ENCODE measurements at regions not wholly inside any gene's neighbourhood (a gene's known extent, or its start where the extent isn't known, plus 50 kb on each side); places are given as distances from the start of the nearest gene placed in this dataset.
"Not testable (repeated sequence)": the region's sequence is repeated elsewhere in the genome, so short reads cannot be mapped to it uniquely, and the experiment has no call there.

DNA sequence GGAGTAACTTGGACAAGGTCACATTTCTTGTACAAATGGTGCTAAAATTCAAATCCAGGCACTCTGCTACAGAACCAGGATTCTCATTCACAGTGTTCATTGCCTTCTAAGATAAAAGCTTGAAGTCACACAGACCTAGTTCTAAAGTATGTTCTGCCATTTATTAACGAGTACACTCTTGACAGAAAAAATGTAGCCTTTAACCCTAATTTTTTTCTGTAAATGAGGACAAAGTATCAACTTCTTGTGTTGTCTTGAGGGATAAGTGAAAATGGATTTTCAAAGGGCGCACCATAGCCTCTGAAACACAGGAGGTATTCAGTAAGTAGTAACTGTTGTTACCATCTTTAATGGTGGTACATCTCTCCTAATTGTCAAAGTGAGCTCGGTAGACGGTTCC lies 379.8 kb upstream of the FLRT2 start:
- DNase-seq (ENCODE audit: low spot score): no peak

GRCh38 chr14:85154714-85155113 lies 375.2 kb upstream of the FLRT2 start:
- no peak for DNase-seq (ENCODE audit: low spot score)

- DNase-seq (ENCODE audit: low spot score): no peak
Measured at GRCh38 chr14:85156319-85156718, 373.6 kb upstream of the FLRT2 start.

DNA sequence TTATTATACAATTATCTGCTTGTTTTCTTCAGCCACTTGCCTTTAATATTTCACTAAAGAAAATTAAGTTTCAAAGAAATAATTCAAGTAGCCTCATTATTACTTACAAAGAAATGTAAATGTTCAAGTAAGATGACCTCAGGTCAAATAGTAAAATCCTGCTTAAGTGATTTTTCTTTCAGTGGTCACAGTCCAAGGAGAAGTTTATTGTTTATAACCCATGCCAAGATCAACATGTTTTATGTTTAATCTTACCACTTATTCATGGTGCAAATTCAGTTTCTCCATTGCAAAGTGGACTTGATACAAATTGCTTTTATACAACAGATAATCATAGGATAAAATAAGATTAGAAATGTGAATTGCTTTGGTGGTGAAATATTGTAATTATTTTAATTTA lies 370.2 kb upstream of the FLRT2 start:
- DNase-seq (ENCODE audit: low spot score): no peak

DNA sequence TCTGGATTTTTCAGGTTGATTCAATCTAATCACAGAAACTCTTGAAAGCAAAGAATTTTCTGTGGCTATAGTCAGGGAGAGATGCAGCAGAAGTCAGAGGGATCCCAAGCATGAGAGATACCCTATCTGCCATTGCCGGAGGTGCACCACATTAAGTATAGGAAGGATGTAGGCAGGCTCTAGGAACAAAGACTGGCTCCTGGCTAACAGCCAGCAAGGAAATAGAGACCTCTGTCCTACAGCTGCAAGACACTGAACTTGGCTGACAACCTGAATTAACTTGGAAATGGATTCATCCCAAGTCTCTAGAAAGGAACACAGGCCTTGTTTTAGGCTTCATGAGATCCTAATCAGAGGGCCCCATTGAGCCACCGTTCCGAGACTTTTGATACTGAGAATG lies 364.9 kb upstream of the FLRT2 start:
- no peak for DNase-seq (ENCODE audit: low spot score)

DNA sequence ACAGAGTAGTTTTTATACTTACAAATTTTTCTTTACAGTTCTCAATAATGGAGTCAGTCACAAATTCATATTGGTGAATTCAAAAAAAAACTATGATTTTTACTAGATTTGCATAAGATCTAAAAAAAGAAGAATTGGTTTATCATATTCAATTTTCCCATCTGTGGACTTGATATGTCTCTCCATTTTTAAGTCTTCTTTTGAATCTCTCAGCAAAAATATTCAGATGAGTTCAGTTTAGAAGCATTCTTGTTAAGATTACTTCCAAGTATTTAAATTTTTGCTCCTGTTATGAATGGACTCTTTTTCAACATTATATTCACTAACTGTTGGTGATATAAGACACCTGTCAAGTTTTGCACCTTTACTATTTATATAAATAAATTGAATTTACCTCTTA lies 360.6 kb upstream of the FLRT2 start:
- no peak for DNase-seq (ENCODE audit: low spot score)

- DNase-seq (ENCODE audit: low spot score): no peak
Measured at GRCh38 chr14:85172290-85172689, 357.7 kb upstream of the FLRT2 start.

GRCh38 chr14:85172889-85173477 lies 357.0 kb upstream of the FLRT2 start:
- no peak for DNase-seq (ENCODE audit: low spot score)

DNA sequence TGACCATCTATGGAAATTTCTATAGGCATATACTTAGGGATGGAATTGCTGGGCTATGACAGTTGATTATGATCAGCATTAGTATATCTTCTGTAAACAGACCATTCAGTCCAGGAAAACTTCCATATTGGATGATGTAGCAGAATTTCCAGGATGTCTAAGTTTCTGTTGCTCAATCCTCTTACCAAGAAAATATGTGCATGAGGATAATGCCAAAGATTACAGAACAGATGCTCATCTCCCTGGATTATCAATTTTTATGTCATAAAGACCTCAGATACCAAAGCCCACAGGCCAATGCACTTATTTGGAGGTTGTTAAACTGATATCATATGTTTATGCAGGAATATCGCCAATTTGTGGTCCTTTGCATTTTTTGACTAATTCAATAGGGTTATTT lies 354.4 kb upstream of the FLRT2 start:
- DNase-seq (ENCODE audit: low spot score): no peak

DNA sequence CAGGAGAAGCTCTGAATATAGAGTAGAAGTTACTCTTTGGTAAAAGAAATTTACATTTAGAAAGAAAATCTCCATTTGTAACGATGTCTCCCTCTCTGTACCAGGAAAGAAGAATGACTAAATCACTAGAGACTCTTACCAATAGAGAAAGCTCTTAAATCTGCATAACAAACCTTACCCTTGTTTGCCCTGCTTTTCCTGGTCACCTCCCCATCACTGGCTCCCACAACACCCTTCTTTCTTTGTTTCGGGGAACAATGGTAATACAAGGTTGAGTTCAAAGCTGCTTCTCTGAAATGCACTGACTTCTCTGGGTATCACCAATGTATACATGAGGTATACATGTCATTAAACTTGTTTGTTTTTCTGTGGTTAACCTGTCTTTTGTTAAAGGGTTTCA lies 351.1 kb upstream of the FLRT2 start:
- DNase-seq (ENCODE audit: low spot score): no peak

GRCh38 chr14:85180876-85181275 lies 349.1 kb upstream of the FLRT2 start:
- no peak for DNase-seq (ENCODE audit: low spot score)

DNA sequence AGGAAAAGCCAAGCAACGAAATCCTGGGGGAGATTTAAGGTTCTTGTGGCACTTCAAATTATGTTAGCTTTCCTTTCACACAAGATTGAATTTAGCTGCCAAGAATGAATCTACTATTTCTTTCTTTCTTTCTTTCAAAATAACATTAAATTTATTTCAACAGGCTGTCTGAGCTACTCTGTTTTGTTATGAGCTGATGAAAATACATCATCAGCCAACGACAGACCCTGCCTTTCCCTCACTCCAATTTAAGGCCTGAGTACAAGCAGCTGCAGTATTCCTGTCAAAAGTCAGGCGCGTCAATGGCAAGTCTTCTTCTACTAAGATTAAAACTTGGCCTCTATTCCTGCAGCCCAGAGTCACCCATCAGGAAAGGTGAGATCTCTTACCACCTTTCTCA lies 347.7 kb upstream of the FLRT2 start:
- no peak for DNase-seq (ENCODE audit: low spot score)

DNA sequence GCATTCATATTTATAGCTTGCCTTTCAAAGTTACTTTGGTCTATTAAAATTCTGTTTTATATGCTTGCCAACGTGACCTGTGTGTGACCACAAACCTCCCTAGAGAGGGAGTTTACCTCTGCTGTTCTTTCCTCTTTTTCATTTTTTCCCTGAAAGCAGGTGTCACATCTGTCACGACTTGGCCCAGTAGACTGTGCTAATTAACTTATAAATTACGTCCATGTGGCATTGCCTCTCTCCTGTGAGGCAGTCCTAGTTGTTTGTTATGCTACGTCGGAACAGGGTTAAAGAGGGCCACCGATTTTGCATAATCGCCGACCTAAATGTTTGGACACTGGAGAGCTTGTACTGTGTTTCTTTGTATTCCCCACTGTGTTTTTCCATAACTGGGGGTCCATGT lies 343.9 kb upstream of the FLRT2 start:
- DNase-seq (ENCODE audit: low spot score): no peak

DNA sequence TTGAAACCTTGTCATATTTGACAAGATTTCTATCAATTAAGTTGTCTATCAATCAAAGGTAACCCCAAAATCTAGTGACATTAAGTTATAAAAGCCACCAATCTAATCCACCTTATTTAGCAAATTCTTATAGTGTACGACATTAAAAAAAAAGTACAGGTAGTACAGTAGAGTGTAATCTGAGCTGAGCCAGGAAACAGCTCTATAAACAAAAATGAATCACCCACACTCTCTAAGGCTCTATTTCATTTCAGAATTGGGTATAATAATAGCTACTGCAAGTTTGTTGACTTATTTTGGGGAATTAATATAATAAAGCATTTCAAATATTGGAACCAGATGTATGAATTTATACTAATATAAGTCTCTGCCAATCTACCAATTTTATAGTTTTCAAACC lies 342.4 kb upstream of the FLRT2 start:
- DNase-seq (ENCODE audit: low spot score): no peak

- no peak for DNase-seq (ENCODE audit: low spot score)
Measured at GRCh38 chr14:85188836-85189235, 341.1 kb upstream of the FLRT2 start.

- DNase-seq (ENCODE audit: low spot score): not testable (repeated sequence)
Measured at GRCh38 chr14:85189253-85189652, 340.7 kb upstream of the FLRT2 start.

- DNase-seq (ENCODE audit: low spot score): no peak
Measured at GRCh38 chr14:85190251-85190650, 339.7 kb upstream of the FLRT2 start.

DNA sequence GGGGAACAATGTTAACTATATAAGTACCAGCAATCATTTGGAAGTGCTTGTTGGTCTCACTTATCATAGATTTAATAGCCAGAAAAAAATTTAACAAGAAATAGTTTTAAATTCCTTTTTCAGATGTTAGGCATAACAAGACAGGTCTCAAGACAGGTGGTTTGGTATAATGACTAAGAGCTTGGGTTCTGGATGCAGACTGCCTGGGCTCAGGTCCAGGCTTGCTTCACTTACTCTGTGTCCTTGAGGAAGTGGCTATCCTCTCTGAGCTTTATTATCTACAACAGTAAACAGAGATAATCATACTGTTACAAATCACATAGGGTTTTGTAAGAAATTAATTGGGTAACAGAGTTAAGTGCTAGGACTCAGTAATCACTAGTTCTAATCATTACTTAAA lies 338.0 kb upstream of the FLRT2 start:
- no peak for DNase-seq (ENCODE audit: low spot score)

DNA sequence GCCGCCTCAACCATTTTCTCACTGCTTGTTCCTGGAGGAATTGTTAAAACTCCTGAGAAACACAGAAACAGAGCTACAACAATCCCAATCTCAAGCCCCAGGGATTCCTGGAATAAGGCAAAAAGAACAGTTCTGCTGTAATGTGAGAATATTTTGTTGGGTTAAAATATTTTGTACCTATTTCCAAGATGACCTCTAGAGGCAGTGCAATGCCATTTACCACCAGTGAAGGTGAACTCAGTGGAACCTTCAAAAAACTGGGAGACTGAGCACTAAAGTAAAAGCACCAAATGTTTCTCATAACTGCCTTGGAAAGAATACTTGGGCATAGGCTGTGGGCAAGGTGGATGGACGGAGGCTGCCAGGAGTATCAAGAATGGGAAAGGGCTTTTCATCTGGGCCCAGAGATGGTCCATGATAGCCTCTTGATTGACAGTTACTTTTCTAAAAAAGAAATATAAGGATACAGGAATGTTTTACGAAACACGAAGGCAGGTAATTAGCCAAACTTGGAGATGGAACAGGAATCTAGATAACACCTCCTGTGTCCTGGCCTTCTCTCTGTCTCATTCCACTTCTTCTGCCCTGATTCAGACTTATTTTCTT lies 334.0 kb upstream of the FLRT2 start:
- no peak for DNase-seq (ENCODE audit: low spot score)

- DNase-seq (ENCODE audit: low spot score): no peak
Measured at GRCh38 chr14:85198001-85198400, 331.9 kb upstream of the FLRT2 start.

- no peak for DNase-seq (ENCODE audit: low spot score)
Measured at GRCh38 chr14:85205875-85206274, 324.1 kb upstream of the FLRT2 start.

GRCh38 chr14:85214471-85214870 lies 315.5 kb upstream of the FLRT2 start:
- no peak for DNase-seq (ENCODE audit: low spot score)

GRCh38 chr14:85217412-85217811 lies 312.5 kb upstream of the FLRT2 start:
- no peak for DNase-seq (ENCODE audit: low spot score)

- DNase-seq (ENCODE audit: low spot score): no peak
Measured at GRCh38 chr14:85218982-85219381, 311.0 kb upstream of the FLRT2 start.
